SK-N-SH treated with all-trans-retinoic acid at 6 μM for 48 hours (cell line): ENCODE measurements at regions not wholly inside any gene's neighbourhood (a gene's known extent, or its start where the extent isn't known, plus 50 kb on each side); places are given as distances from the start of the nearest gene placed in this dataset.

ENCODE experiments used
- ATAC-seq: fragments of 200-7000 bp; cut with Tn5 transposase; 3 replicates; pipeline ENCODE4 v1.9.1; 2020; ENCODE audit warnings: mild to moderate bottlenecking, moderate library complexity
- ARNTL ChIP-seq: fragments of 450-650 bp; formaldehyde crosslinking; IDR thresholded peaks from 2 replicates; pipeline ENCODE4 v1.5.0; 2020; ENCODE audit warnings: low read depth, mild to moderate bottlenecking, moderate library complexity, borderline replicate concordance
- BACH2 ChIP-seq: fragments of 250-450 bp; sonication (Bioruptor Pico); IDR thresholded peaks from 2 replicates; pipeline ENCODE4 v1.9.0; 2021; ENCODE audit warnings: mild to moderate bottlenecking, borderline replicate concordance
- CREB5 ChIP-seq: fragments of 250-450 bp; sonication (Bioruptor Pico); IDR thresholded peaks from 2 replicates; pipeline ENCODE4 v1.5.1; 2020; ENCODE audit warnings: low read depth, mild to moderate bottlenecking, moderate library complexity
- CSRNP3 ChIP-seq: fragments of 250-450 bp; sonication (Bioruptor Pico); IDR thresholded peaks from 2 replicates; pipeline ENCODE4 v1.5.1; 2021; ENCODE audit warnings: mild to moderate bottlenecking, moderate library complexity
- ESRRG ChIP-seq: fragments of 250-450 bp; sonication (Bioruptor Pico); IDR thresholded peaks from 2 replicates; pipeline ENCODE4 v1.6.1; 2021; ENCODE audit warnings: mild to moderate bottlenecking
- GLIS3 ChIP-seq: fragments of 250-450 bp; sonication (Bioruptor Pico); IDR thresholded peaks from 2 replicates; pipeline ENCODE4 v1.5.0; 2020; ENCODE audit warnings: mild to moderate bottlenecking, moderate library complexity
- ISL1 ChIP-seq: fragments of 250-450 bp; sonication (Bioruptor Pico); IDR thresholded peaks from 2 replicates; pipeline ENCODE4 v2.1.2; 2022; ENCODE audit warnings: mild to moderate bottlenecking, moderate library complexity
- OSR1 ChIP-seq: fragments of 250-450 bp; sonication (Bioruptor Pico); IDR thresholded peaks from 2 replicates; pipeline ENCODE4 v1.8.0; 2022; ENCODE audit warnings: moderate library complexity, mild to moderate bottlenecking, inconsistent platforms
- POU6F1 ChIP-seq: fragments of 250-450 bp; sonication (Bioruptor Pico); IDR thresholded peaks from 2 replicates; pipeline ENCODE4 v1.8.0; 2021; ENCODE audit warnings: low read depth, mild to moderate bottlenecking, moderate library complexity, borderline replicate concordance
- PPARA ChIP-seq: fragments of 250-450 bp; sonication (Bioruptor Pico); IDR thresholded peaks from 2 replicates; pipeline ENCODE4 v1.5.0; 2020; ENCODE audit warnings: mild to moderate bottlenecking, borderline replicate concordance
- RARB ChIP-seq: fragments of 250-450 bp; sonication (Bioruptor Pico); IDR thresholded peaks from 2 replicates; pipeline ENCODE4 v1.8.0; 2021; ENCODE audit warnings: mild to moderate bottlenecking, moderate library complexity
- SNAI2 ChIP-seq: fragments of 250-450 bp; sonication (Bioruptor Pico); IDR thresholded peaks from 2 replicates; pipeline ENCODE4 v1.5.0; 2020; ENCODE audit warnings: mild to moderate bottlenecking, moderate library complexity
- TOX ChIP-seq: fragments of 250-450 bp; sonication (Bioruptor Pico); IDR thresholded peaks from 2 replicates; pipeline ENCODE4 v1.8.0; 2021; ENCODE audit warnings: mild to moderate bottlenecking, moderate library complexity, borderline replicate concordance
- TSHZ2 ChIP-seq: fragments of 250-450 bp; sonication (Bioruptor Pico); IDR thresholded peaks from 2 replicates; pipeline ENCODE4 v1.5.0; 2020; ENCODE audit warnings: mild to moderate bottlenecking, moderate library complexity
- ZC3H10 ChIP-seq: fragments of 250-450 bp; sonication (Bioruptor Pico); IDR thresholded peaks from 2 replicates; pipeline ENCODE4 v1.5.1; 2021; ENCODE audit warnings: mild to moderate bottlenecking, moderate library complexity
- ZFP3 ChIP-seq: fragments of 250-450 bp; sonication (Bioruptor Pico); IDR thresholded peaks from 2 replicates; pipeline ENCODE4 v1.5.0; 2020; ENCODE audit warnings: mild to moderate bottlenecking, moderate library complexity
- ZFP30 ChIP-seq: fragments of 450-650 bp; formaldehyde crosslinking; IDR thresholded peaks from 2 replicates; pipeline ENCODE4 v1.5.0; 2022; ENCODE audit warnings: mild to moderate bottlenecking, moderate library complexity
- ZNF70 ChIP-seq: fragments of 450-650 bp; formaldehyde crosslinking; IDR thresholded peaks from 2 replicates; pipeline ENCODE4 v1.5.0; 2020; ENCODE audit warnings: mild to moderate bottlenecking, moderate library complexity
- ZNF8 ChIP-seq: fragments of 450-650 bp; formaldehyde crosslinking; IDR thresholded peaks from 2 replicates; pipeline ENCODE4 v1.5.0; 2020; ENCODE audit warnings: mild to moderate bottlenecking, moderate library complexity

GRCh38 chr2:128805237-128805636 is 486.6 kb upstream of the HS6ST1 start (continued):
- TF ChIP-seq CREB5 (CRISPR knock-in tag) (no peak), ARNTL (CRISPR knock-in tag) (no peak), ZNF70 (no peak), ZC3H10 (CRISPR knock-in tag) (no peak), RARB (CRISPR knock-in tag) (no peak), ESRRG (no peak), ZFP30 (no peak)

GRCh38 chr2:128805918-128806317 is 487.2 kb upstream of the HS6ST1 start:
- TF ChIP-seq CSRNP3 (CRISPR knock-in tag) (no peak), ZC3H10 (CRISPR knock-in tag) (no peak), ESRRG (no peak), ARNTL (CRISPR knock-in tag) (no peak), POU6F1 (CRISPR knock-in tag) (no peak), CREB5 (CRISPR knock-in tag) (no peak), ZFP3 (CRISPR knock-in tag) (no peak), TOX (CRISPR knock-in tag) (no peak), TSHZ2 (CRISPR knock-in tag) (no peak), ZNF8 (no peak), PPARA (CRISPR knock-in tag) (no peak), BACH2 (CRISPR knock-in tag) (no peak), SNAI2 (no peak), ZFP30 (no peak), OSR1 (CRISPR knock-in tag) (no peak)
- TF ChIP-seq, all 23 proteins: peak for 0
- no peak for ATAC-seq

GRCh38 chr2:128807317-128807716 is 488.6 kb upstream of the HS6ST1 start:
- no peak for ATAC-seq
- TF ChIP-seq SNAI2 (no peak), ISL1 (no peak), ZFP30 (no peak), GLIS3 (CRISPR knock-in tag) (no peak), ZNF70 (no peak), CREB5 (CRISPR knock-in tag) (no peak)
